GM12878 (cell line): ENCODE measurements at regions not wholly inside any gene's neighbourhood (a gene's known extent, or its start where the extent isn't known, plus 50 kb on each side); places are given as distances from the start of the nearest gene placed in this dataset.

Experiments
- ATAC-seq: fragments of 200-7000 bp; cut with Tn5 transposase; 3 replicates; pipeline ENCODE4 v1.9.1; 2020; ENCODE audit warnings: mild to moderate bottlenecking, moderate library complexity
- BruUV-seq: library from RNA; stranded (reverse); fragments of 400-500 nt; replicated peaks from 2 replicates; lab custom pipeline; 2021; lab: Mats Ljungman, UMichigan
- CTCF ChIA-PET: fragments of 300-600 bp; sonication (Branson Sonifier 250); formaldehyde crosslinking; extraction: SDS; loops from one replicate; lab custom pipeline; 2021; ENCODE audit warnings: inconsistent platforms; lab: Yijun Ruan, JAX
- POLR2A ChIA-PET: fragments of 350-600 bp; formaldehyde crosslinking; extraction: SDS; loops from one replicate; lab custom pipeline; 2021; ENCODE audit warnings: inconsistent platforms; lab: Charles Lee
- RAD21 ChIA-PET: fragments of 300-600 bp; sonication (Branson Sonifier 250); formaldehyde crosslinking; loops from one replicate; lab custom pipeline; 2023; ENCODE audit warnings: antibody characterized with exemption; ENCODE audit not compliant: unreplicated experiment; lab: Charles Lee
- SMC1A ChIA-PET: fragments of 300-600 bp; sonication (Branson Sonifier 250); formaldehyde crosslinking; loops from one replicate; lab custom pipeline; 2023; ENCODE audit not compliant: unreplicated experiment, uncharacterized antibody; lab: Charles Lee
- DNase-seq: peaks from one replicate; pipeline ENCODE4 v3.0.0-alpha.2; 2011; ENCODE audit warnings: low read depth, low spot score
- FAIRE-seq: peaks from 3 replicates; lab custom pipeline; 2011; peaks lifted over from hg19 to GRCh38; lab: Jason Lieb, UNC
- H2AFZ ChIP-seq: 2 replicates; pipeline ENCODE4 v1.6.0; 2011; ENCODE audit warnings: low read depth, low read length, control low read depth; ENCODE audit not compliant: control insufficient read depth
- H3K27ac ChIP-seq: 2 replicates; pipeline ENCODE4 v1.5.1; 2011; ENCODE audit warnings: control low read depth; ENCODE audit not compliant: control insufficient read depth, insufficient read depth
- H3K27me3 ChIP-seq, 2 experiments: replicated peaks in 1 of 2; 2 replicates each; pipeline versions ENCODE4 v1.6.0 to v1.6.1; 2011; ENCODE audit warnings: low read length in 1 of 2; ENCODE audit not compliant: control insufficient read depth in 2 of 2, insufficient read depth in 2 of 2
- H3K36me3 ChIP-seq, 2 experiments: 2 replicates each; pipeline ENCODE4 v1.5.1; 2011; ENCODE audit warnings: low read length in 1 of 2; ENCODE audit not compliant: control insufficient read depth in 2 of 2, insufficient read depth in 2 of 2
- H3K4me1 ChIP-seq: 2 replicates; pipeline ENCODE4 v1.6.1; 2011; ENCODE audit warnings: mild to moderate bottlenecking, low read length, moderate library complexity, mixed read lengths; ENCODE audit not compliant: control insufficient read depth, insufficient read depth
- H3K4me2 ChIP-seq: 2 replicates; pipeline ENCODE4 v1.6.0; 2011; ENCODE audit warnings: control low read depth; ENCODE audit not compliant: control insufficient read depth, insufficient read depth
- H3K4me3 ChIP-seq: fragments of 200-600 bp; sonication (generic); 2 replicates; pipeline ENCODE4 v1.5.1; 2016
- H3K79me2 ChIP-seq: 2 replicates; pipeline ENCODE4 v1.6.0; 2011; ENCODE audit warnings: low read length; ENCODE audit not compliant: control insufficient read depth, insufficient read depth
- H3K9ac ChIP-seq: 2 replicates; pipeline ENCODE4 v1.8.0; 2011; ENCODE audit warnings: low read length, control low read depth, mixed read lengths; ENCODE audit not compliant: control insufficient read depth, insufficient read depth
- H3K9me3 ChIP-seq: replicated peaks from 3 replicates; pipeline ENCODE4 v1.5.1; 2011; ENCODE audit warnings: mild to moderate bottlenecking, low read length; ENCODE audit not compliant: control insufficient read depth, insufficient read depth
- H4K20me1 ChIP-seq: 2 replicates; pipeline ENCODE4 v1.6.0; 2011; ENCODE audit not compliant: control insufficient read depth, insufficient read depth
- BRCA1 ChIP-seq: IDR thresholded peaks from 2 replicates; pipeline ENCODE4 v1.6.1; 2011; ENCODE audit warnings: low read depth, low read length, improper control_type of control experiment
- CREB1 ChIP-seq: IDR thresholded peaks from 2 replicates; pipeline ENCODE4 v1.6.1; 2012; ENCODE audit warnings: low read depth, mild to moderate bottlenecking, inconsistent platforms
- HCFC1 ChIP-seq: fragments of 150-350 bp; IDR thresholded peaks from 2 replicates; pipeline ENCODE4 v1.6.1; 2014; ENCODE audit warnings: low read length
- HDGF ChIP-seq: fragments of 450-650 bp; IDR thresholded peaks from 2 replicates; pipeline ENCODE4 v1.6.1; 2016; ENCODE audit warnings: antibody characterized with exemption
- JUND ChIP-seq: IDR thresholded peaks from 2 replicates; pipeline ENCODE4 v1.6.1; 2012; ENCODE audit warnings: low read depth, mild to moderate bottlenecking, low read length, improper control_type of control experiment, moderate library complexity
- MTA3 ChIP-seq: IDR thresholded peaks from 2 replicates; pipeline ENCODE4 v1.6.1; 2012; ENCODE audit warnings: low read length, inconsistent platforms, borderline replicate concordance
- MXI1 ChIP-seq: fragments of 150-350 bp; IDR thresholded peaks from 2 replicates; pipeline ENCODE4 v1.6.1; 2011; ENCODE audit warnings: low read depth, mild to moderate bottlenecking, inconsistent platforms, low read length, improper control_type of control experiment
- PML ChIP-seq: IDR thresholded peaks from 2 replicates; pipeline ENCODE4 v1.6.1; 2012; ENCODE audit warnings: low read length, inconsistent platforms
- RCOR1 ChIP-seq: conservative IDR thresholded peaks from 2 replicates; pipeline ENCODE4 v1.6.1; 2012; ENCODE audit warnings: low read depth, low read length, improper control_type of control experiment
- TCF3 ChIP-seq: IDR thresholded peaks from 2 replicates; pipeline ENCODE4 v1.6.1; 2012; ENCODE audit warnings: low read depth, mild to moderate bottlenecking, low read length, borderline replicate concordance; ENCODE audit not compliant: insufficient read depth
- ZNF622 ChIP-seq: fragments of 450-650 bp; IDR thresholded peaks from 2 replicates; pipeline ENCODE4 v1.6.1; 2017; ENCODE audit warnings: mild to moderate bottlenecking, inconsistent platforms
- WGBS: methylation state at CpG from one replicate; pipeline ENCODE4 v1.1.6; 2016; ENCODE audit warnings: low lambda C conversion rate; ENCODE audit not compliant: insufficient replicate concordance, insufficient coverage; ENCODE audit errors: missing lambda C conversion rate; 5-methylcytosine and 5-hydroxymethylcytosine counted together
- in situ Hi-C: fragments of 300-500 bp; cut with MboI; formaldehyde crosslinking; loops from 9 replicates; pipeline ENCODE4 v1.14.3; 2018; ENCODE audit warnings: mixed read lengths
- intact Hi-C: fragments of 100-400 bp; cut with micrococcal nuclease; formaldehyde crosslinking; loops from one replicate; pipeline ENCODE4 v1.14.2; 2022; ENCODE audit not compliant: unreplicated experiment
- TF ChIP-seq, protein P1 (sequence below), 3 experiments: IDR thresholded peaks in 2 of 3; conservative IDR thresholded peaks in 1 of 3; 2 replicates each; pipeline ENCODE4 v1.5.1; 2011; ENCODE audit warnings: low read depth in 3 of 3, low read length in 3 of 3, mild to moderate bottlenecking in 3 of 3, control low read depth in 2 of 3, moderate library complexity in 2 of 3, inconsistent platforms in 1 of 3, mixed read lengths in 1 of 3; ENCODE audit not compliant: control insufficient read depth in 2 of 3, insufficient read depth in 1 of 3; ENCODE audit errors: extremely low read depth in 1 of 3
- TF ChIP-seq, protein P2 (sequence below): fragments of 450-650 bp; formaldehyde crosslinking; IDR thresholded peaks from 2 replicates; pipeline ENCODE4 v1.5.0; 2022; ENCODE audit warnings: mild to moderate bottlenecking, missing genetic modification characterization

DNA sequence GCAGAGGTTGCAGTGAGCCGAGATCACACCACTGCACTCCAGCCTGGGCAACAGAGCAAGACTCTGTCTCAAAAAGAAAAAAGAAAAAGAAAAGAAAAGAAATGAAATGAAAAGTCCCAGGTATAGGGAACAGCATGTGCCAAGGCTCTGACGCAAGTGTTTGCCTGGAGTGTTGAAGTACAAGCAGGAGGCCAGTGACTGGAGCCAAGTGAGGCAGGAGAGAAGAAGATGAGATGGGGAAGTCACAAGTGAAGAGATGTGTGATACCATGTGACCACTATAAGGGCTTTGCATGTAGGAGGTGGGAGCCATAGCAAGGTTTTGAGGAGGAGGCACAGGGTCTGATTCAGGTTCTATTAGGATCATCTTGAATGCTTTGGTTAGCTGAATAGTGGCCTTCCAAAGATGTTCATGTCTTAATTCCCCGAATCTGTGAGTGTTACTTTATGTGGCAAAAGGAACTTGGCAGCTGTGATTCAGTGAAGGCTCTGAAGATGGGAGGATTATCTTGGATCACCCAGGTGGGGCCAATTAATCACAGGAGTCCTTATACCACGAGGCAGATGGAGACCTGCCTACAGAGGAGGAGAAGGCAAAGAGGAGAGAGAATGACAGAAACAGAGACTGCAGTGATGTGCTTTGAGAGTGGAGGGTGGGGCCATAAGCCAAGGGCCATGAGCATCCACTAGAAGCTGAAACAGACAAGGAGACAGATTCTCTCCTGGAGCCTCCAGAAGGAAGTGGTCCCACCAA lies 91.1 kb upstream of the PTPN1 start:
- Histone ChIP-seq H2AFZ (no peak overlapping the region), H3K79me2 (no peaks in the 10 kb centered on the region), H3K4me3 (no peak overlapping the region), H3K36me3 (no peaks in the 10 kb centered on the region), H3K27ac (no peak overlapping the region), H3K4me2 (no peak overlapping the region), H4K20me1 (no peaks in the 10 kb centered on the region), H3K4me1 (no peaks in the 10 kb centered on the region), H3K9ac (no peak overlapping the region), H3K27me3 (no peaks in the 10 kb centered on the region; a peak in 1 of 4 replicates), H3K9me3 (peaks cover 2% of the 10 kb centered on the region; the same call in 1 of the 3 replicates)
- FAIRE-seq (no peak), DNase-seq (no peak), ATAC-seq (no peak)
- BruUV-seq = no TSS peak
- in situ Hi-C loops (no loop called here), intact Hi-C loops (no loop called here)
- RAD21 ChIA-PET = no interaction called here
- POLR2A ChIA-PET = no interaction called here
- SMC1A ChIA-PET = no interaction called here
- CTCF ChIA-PET = no interaction called here
- TF ChIP-seq HCFC1 = no peak
- WGBS = 22% methylated on average over 4 of the region's 4 CpGs

DNA sequence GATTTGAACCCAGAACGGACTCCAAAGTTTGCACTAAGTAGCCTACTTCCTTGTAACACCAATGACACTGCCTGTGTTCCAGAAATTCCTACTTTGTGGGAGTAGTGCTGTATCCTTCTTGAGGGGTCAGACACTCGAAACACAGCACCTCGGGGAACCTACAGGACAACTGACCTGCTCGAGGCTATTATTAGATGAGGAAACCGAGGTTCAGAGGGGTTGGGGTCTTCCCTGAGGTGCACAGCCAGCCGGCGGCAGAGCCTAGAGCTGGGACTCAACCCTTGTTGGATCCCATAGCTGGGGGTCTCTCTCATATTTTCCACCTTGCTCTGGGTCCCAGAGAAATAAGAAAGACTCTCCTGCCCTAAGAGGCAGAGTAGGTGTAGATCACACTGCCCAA lies 89.8 kb upstream of the PTPN1 start:
- H3K4me2 ChIP-seq = no peak overlapping the region
- ChIA-PET POLR2A (no interaction called here), CTCF (no interaction called here), RAD21 (no interaction called here), SMC1A (no interaction called here)
- peaks cover 2% of the 10 kb centered on the region; the same call in 1 of the 3 replicates for H3K9me3 ChIP-seq
- no peak overlapping the region for H3K27ac ChIP-seq
- no peaks in the 10 kb centered on the region for H4K20me1 ChIP-seq
- in situ Hi-C loops = no loop called here
- intact Hi-C loops = no loop called here
- no peaks in the 10 kb centered on the region for H3K36me3 ChIP-seq
- BruUV-seq = no TSS peak
- no peaks in the 10 kb centered on the region for H3K79me2 ChIP-seq
- H3K27me3 ChIP-seq = no peaks in the 10 kb centered on the region; a peak in 1 of 4 replicates
- DNase-seq = no peak
- no peak for FAIRE-seq
- no peaks in the 10 kb centered on the region for H3K4me1 ChIP-seq
- H3K9ac ChIP-seq = no peak overlapping the region
- 41% methylated on average over 7 of the region's 7 CpGs for WGBS
- H3K4me3 ChIP-seq = no peak overlapping the region
- ATAC-seq = no peak
- no peak overlapping the region for H2AFZ ChIP-seq
- TF ChIP-seq HDGF (no peak), MTA3 (no peak), BRCA1 (no peak), MXI1 (no peak), TCF3 (no peak), CREB1 (no peak), ZNF622 (no peak), PML (no peak), RCOR1 (no peak), JUND (no peak)
- TF ChIP-seq, protein P1, sequence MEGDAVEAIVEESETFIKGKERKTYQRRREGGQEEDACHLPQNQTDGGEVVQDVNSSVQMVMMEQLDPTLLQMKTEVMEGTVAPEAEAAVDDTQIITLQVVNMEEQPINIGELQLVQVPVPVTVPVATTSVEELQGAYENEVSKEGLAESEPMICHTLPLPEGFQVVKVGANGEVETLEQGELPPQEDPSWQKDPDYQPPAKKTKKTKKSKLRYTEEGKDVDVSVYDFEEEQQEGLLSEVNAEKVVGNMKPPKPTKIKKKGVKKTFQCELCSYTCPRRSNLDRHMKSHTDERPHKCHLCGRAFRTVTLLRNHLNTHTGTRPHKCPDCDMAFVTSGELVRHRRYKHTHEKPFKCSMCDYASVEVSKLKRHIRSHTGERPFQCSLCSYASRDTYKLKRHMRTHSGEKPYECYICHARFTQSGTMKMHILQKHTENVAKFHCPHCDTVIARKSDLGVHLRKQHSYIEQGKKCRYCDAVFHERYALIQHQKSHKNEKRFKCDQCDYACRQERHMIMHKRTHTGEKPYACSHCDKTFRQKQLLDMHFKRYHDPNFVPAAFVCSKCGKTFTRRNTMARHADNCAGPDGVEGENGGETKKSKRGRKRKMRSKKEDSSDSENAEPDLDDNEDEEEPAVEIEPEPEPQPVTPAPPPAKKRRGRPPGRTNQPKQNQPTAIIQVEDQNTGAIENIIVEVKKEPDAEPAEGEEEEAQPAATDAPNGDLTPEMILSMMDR (IDR thresholded peaks at IDR 0.05 in 2 of 3, conservative IDR thresholded peaks at IDR 0.05 in 1 of 3; ENCODE audit: control insufficient read depth in 2 of 3, extremely low read depth in 1 of 3, insufficient read depth in 1 of 3, low read depth in 3 of 3, low read length in 3 of 3) = no peak
- TF ChIP-seq, protein P2, sequence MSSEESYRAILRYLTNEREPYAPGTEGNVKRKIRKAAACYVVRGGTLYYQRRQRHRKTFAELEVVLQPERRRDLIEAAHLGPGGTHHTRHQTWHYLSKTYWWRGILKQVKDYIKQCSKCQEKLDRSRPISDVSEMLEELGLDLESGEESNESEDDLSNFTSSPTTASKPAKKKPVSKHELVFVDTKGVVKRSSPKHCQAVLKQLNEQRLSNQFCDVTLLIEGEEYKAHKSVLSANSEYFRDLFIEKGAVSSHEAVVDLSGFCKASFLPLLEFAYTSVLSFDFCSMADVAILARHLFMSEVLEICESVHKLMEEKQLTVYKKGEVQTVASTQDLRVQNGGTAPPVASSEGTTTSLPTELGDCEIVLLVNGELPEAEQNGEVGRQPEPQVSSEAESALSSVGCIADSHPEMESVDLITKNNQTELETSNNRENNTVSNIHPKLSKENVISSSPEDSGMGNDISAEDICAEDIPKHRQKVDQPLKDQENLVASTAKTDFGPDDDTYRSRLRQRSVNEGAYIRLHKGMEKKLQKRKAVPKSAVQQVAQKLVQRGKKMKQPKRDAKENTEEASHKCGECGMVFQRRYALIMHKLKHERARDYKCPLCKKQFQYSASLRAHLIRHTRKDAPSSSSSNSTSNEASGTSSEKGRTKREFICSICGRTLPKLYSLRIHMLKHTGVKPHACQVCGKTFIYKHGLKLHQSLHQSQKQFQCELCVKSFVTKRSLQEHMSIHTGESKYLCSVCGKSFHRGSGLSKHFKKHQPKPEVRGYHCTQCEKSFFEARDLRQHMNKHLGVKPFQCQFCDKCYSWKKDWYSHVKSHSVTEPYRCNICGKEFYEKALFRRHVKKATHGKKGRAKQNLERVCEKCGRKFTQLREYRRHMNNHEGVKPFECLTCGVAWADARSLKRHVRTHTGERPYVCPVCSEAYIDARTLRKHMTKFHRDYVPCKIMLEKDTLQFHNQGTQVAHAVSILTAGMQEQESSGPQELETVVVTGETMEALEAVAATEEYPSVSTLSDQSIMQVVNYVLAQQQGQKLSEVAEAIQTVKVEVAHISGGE (CRISPR knock-in tag) = no peak
